Stimulated activated CD8-positive, alpha-beta memory T cell treated with anti-CD3 and anti-CD28 coated beads, Interleukin-15, amount 100 ng/mL, for 1 hour (primary cell): ENCODE measurements at regions not wholly inside any gene's neighbourhood (a gene's known extent, or its start where the extent isn't known, plus 50 kb on each side); places are given as distances from the start of the nearest gene placed in this dataset.

Experiments used
- DNase-seq: peaks from one replicate; pipeline ENCODE4 v3.0.0-alpha.2; 2020; ENCODE audit warnings: low read depth

DNA sequence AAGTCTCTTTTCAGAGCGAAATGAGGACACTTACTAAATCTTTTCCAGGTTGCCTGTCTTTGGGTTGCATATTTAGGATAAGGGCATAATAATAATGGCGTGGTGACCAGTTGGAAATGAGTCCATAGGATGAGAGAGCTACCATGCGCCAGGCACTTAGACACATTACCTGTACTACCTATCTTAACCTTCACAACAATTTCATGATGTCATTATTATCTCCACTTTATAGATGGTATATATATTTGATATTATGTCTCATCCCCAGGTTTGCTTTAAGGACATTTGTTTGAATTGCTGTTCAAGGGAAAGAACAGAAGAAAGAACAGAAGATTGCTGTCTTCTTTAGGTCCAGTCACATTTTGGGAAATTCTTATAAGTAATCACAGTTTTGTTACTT is 182.0 kb upstream of the STARD13 start:
- DNase-seq = no peak

- DNase-seq = no peak
Observed at GRCh38 chr13:33471204-33471603, 185.6 kb upstream of the STARD13 start.

DNA sequence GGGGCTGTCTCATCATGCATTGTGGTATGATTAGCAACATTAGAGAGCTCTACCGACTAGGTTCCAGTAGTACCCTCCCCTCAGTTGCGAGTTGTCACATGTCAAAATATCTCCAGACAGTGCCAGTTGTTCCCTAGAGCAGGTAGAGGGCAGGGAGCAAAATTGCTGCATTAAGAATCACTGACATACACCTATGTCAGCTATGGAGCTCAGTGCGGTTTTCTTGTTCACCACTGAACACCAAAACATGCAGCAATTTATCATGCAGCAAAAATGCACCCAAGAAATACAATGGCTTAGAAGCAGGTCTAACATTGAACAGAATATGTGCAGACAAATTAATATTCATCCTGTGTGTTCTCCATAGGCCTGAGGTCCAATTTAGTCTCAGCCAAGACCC is 186.9 kb upstream of the STARD13 start:
- DNase-seq = no peak

GRCh38 chr13:33479105-33479504 is 193.6 kb upstream of the STARD13 start:
- no peak for DNase-seq

DNA sequence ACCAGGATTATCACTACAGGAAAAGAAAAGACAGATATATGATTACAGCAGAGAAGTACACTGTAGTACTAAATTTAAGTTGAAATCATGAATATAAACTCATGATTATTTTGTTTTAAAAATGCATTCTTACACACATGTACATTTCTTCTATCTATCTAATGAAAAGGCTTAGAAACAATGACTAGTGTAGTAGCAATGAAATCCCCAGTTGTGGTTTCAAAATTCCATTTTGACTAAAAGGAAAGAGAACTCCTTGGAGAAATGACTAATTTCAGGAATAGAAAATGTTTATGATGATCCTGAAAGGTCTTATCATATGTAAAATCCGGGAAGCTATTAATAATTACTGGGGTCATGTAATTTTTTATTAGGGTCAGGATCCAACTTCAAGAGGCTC is 195.0 kb upstream of the STARD13 start:
- DNase-seq = no peak

GRCh38 chr13:33483471-33483870 is 197.9 kb upstream of the STARD13 start:
- no peak for DNase-seq

DNA sequence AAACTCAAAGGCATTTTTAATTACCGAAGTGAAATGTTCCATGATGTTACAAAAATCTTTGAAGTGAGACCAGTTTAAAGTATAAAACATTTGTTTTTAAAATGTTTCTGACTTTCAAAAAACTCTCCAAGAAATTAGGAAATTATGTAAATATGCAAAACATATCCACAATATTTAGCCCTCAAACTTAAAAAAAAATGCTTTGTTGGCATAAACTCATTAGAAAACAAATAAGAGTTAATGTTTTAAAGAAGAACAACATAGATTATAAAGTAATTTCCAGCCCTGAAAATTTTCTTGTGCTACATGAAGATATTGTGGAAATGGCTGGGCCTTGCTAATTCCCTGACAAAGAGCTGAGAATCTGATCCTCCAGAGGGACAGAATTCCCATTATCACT is 199.7 kb upstream of the STARD13 start:
- no peak for DNase-seq

- DNase-seq = no peak
Observed at GRCh38 chr13:33487575-33488243, 202.2 kb upstream of the STARD13 start.

GRCh38 chr13:33489563-33489962 is 204.0 kb upstream of the STARD13 start:
- DNase-seq = no peak

DNA sequence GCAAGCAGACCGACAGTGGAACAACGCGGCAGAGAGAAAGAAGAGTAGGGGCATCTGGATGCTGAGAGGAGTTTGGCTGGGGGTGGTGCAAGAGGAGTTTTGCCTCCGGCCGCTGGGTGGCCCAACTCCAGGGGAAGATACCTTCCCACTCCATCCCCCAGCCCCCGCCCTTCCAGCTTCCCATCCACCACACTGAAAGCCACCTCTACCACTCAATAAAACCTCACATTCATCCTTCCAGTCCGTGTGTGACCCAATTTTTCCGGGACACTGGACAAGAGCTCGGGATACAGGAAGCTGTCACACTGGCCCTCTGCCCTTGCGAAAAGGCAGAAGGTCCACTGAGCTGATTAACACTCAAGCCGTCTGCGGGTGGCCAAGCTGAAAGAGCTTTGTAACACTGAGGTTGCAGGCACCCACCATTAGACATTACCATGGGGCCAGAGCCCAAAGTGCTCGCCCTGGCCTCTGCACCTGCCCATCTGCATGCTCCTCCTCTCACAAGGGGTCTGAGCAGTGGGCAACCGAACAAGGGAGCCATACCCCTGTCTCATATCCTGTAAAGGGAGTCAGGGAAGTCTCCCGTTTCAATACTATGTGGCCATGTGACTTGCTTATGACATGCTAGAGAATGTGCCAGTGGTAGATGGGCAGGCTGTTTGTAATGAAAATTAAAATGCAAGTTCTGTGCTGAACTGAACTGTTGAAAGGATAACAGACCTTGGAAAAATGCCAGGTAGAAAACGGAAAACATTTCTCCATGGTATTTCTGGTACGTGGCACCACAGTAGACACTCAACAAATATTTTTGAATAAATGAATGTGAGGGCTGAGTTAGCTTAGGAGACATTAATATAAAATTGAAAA is 205.1 kb upstream of the STARD13 start:
- DNase-seq = no peak

- no peak for DNase-seq
Observed at GRCh38 chr13:33493672-33494365, 208.3 kb upstream of the STARD13 start.

DNA sequence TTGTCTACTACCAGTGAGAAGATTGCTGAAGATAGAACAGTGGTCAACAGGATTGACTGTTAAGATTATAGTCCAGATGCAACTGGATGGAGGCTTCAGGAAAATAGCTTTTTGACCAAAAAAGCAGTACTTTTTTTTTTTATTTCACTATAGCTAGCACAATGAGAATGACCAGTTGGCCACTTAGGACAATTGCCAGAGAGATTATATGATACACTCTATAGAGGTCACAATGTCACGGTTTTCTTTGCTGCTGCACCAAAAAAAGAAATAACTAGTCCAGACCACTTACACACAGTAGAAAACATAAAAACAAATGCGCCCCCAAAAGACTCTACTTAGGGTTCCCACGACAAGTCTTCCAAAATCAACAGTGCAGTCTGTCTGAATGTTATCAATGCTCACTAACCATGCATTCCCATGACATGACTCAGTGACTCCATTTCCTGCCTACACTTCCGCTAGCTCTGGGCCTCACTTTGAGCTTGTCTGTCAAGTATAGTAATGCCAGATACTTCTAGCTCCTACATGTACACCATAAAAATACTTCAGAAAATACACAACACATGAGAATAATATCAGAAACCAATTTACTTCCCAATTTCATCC is 209.1 kb upstream of the STARD13 start:
- DNase-seq = no peak

- no peak for DNase-seq
Observed at GRCh38 chr13:33496336-33496735, 210.8 kb upstream of the STARD13 start.

- DNase-seq = no peak
Observed at GRCh38 chr13:33497146-33497845, 211.7 kb upstream of the STARD13 start.

DNA sequence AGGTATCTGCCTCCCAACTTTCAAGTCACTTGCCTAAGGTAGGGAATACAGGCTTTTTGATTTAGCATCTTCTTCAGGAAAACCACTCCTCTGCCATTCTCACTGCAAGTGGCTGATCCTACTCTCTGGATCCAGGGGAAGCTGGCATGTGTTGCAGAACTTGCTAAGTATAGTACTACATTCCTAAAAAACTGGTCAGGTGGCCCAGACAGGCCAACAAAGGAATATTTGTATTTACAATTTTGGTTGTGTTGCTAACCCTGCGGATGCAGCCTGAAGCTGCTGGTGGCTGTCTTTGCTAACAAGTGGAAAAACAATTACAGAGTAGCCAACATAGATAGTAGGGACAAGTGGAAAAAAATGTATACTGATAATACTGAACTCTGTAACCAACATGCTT is 222.5 kb upstream of the STARD13 start:
- DNase-seq = no peak

DNA sequence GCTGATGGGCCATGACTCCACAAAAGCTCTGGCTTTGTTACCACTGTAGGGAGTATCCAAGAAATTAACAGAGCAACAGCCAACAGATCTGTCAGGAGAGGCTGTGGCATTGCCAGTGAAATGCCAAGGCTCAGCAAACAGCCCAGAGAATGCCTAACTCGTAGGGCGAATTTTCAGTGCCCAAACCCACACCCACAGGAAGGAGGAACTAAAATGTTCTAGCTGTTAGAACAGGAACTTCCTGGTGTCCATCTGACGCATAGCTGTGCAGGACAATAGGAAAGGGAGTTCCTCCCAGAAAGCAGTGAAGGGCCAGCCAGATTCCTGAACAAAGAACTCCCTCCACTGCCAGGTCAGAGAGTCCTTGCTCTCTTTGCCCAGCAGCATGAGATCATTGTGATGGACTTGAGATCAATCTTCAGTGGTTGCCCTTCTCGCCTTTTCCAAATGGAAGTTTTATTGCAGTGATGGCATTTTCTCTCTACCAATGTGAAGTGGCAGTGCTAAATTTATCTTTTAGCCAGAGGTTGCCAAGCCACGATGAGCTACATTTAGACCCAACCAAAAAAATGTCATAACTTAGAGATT is 224.2 kb upstream of the STARD13 start:
- DNase-seq = no peak

DNA sequence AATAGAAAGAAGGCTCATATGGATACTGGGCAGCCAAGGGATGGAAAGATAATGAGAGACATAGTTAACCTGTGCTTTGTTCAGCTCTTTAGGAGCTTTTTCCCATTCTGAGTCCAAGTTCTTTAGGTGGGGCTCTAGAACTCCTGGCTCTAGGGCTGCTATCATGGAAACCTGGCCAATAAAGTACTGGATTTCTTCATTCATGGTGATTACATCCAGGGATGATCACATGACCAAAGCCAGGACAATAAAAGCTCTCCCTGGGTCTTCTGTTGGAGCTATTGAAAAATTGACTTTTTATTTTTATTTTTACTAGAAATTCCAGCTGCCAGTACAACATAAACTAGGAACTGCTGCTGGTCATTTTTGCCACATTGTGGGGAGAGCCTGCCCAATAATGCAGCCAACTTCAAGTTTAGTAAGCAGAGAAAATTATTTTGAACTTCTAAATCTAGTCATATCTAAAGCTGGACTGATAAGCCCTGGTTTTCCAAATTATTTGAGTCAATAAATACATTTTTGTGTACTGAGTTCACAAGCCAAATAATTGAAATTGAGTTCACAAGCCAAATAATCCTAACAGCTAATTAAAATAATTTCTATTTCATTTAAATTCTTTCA is 224.9 kb upstream of the STARD13 start:
- DNase-seq = no peak

DNA sequence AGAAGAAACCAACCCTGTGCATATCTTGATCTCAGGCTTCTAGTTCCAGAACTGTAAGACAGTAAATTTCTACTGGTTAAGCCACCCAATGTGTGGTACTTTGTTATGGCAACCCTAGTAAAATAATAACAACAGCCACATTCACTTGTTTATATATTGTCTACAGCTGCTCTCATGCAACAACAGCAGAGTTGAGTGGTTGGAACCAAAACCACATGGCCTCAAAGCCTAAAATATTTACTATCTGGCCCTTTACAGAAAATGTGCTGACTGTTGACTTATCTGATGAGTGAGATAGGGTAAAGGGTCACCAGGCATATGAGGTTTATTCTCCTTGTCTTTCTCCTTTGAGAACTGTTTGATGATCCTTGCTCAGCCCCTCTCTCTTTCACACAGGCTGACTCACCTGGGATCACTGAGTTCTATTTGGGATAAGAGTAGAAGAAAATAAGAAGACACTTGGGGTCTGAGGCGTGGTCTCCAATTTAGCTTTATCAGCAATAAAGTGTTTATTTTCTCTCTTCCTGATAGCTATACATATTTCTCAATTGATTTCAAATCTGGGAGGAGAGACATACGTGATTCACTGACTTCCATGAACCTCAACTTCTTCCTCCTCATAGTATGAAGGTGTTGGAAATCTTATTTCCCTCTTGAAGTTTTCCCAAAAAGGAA is 227.5 kb upstream of the STARD13 start:
- no peak for DNase-seq

DNA sequence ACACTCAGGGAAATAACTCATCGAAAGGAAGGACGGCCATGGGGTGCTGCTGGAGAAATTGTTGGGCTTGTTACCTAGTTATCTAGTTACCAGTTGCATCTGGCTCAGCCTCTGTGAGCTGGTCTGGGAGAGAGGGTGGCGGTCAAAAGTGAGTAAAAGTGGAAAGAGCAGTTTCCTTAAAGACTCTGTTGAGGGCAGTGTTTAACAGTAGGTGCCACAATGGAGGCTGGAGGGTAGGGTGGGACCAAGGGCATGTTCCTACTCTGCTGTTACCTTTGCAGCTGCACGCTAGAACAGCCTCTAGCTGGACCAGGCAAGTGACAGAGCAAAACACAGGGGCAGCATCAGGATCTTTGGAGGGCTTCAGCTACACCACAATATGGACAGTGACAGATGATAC is 228.8 kb upstream of the STARD13 start:
- DNase-seq = no peak

DNA sequence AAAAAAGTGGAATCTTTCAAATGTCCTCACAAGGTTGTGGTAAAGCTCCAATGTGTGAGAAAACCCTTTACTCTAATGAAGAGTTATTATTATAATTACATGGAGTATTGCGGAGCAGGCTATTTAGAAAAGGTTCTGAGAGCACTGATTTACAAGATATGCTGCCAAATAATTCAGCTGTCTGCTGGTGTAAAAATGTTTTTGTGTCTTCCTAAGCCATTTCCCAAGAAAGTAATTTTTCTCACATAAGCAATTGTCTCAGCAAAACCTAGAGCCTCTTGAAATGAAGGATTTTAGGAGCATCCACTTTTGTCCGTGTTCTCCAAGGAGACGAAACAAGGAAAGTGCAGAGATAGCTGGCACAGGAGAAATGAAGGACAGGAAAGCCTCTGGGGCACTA is 229.6 kb upstream of the STARD13 start:
- no peak for DNase-seq

GRCh38 chr13:33518452-33518851 is 232.9 kb upstream of the STARD13 start:
- DNase-seq = no peak
